ENCODE measurements at regions not wholly inside any gene's neighbourhood (a gene's known extent, or its start where the extent isn't known, plus 50 kb on each side); places are given as distances from the start of the nearest gene placed in this dataset.

DNA sequence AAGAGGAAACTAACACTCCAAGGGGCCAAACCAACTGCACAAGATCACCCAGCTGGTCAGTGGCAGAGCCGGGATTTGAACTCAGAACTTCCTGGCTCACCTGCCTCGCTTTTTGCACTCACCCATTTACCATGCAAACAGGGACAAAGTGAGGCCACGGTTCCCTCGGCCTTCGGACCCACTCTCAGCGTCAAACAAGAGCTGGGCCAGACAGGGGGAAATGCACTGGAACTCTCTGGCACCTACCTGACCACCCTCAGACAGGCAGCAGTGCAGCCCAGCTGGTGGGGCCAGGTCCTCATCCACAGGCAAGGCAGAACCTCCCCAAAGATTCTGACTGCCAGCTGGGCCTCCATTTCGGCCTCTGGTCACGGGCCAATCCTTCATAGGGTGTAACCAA lies 93.7 kb upstream of the SRSF6 start:
- H3K4me3 ChIP-seq (ENCODE audit: low read length): no peak overlapping the region
- TF ChIP-seq, protein P1, sequence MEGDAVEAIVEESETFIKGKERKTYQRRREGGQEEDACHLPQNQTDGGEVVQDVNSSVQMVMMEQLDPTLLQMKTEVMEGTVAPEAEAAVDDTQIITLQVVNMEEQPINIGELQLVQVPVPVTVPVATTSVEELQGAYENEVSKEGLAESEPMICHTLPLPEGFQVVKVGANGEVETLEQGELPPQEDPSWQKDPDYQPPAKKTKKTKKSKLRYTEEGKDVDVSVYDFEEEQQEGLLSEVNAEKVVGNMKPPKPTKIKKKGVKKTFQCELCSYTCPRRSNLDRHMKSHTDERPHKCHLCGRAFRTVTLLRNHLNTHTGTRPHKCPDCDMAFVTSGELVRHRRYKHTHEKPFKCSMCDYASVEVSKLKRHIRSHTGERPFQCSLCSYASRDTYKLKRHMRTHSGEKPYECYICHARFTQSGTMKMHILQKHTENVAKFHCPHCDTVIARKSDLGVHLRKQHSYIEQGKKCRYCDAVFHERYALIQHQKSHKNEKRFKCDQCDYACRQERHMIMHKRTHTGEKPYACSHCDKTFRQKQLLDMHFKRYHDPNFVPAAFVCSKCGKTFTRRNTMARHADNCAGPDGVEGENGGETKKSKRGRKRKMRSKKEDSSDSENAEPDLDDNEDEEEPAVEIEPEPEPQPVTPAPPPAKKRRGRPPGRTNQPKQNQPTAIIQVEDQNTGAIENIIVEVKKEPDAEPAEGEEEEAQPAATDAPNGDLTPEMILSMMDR (conservative IDR thresholded peaks at IDR 0.05; ENCODE audit: low read length): no peak
- no peak for DNase-seq (ENCODE audit: low read depth)

DNA sequence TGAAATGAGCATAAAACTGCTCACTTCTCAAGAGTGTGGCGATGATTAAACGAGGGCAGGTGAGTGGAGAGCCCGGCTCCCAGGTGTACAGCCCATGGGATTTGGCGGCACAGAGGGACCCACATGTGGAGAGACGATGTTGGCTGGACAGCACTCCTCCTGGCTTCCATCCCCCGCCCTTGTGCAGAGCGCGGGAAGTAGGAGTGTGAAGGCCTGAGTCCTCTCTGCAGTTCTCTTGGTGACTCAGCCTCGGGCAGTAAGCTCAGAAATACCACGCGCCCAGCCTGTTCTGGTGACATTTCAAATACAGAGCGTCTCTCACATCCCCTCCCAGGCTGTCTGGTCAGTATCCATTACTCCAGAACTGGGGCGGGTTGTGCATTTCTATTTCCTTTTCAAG lies 94.2 kb upstream of the SRSF6 start:
- no peak overlapping the region for H3K4me3 ChIP-seq (ENCODE audit: low read length)
- TF ChIP-seq, protein P1 (conservative IDR thresholded peaks at IDR 0.05; ENCODE audit: low read length): no peak
- no peak for DNase-seq (ENCODE audit: low read depth)

DNA sequence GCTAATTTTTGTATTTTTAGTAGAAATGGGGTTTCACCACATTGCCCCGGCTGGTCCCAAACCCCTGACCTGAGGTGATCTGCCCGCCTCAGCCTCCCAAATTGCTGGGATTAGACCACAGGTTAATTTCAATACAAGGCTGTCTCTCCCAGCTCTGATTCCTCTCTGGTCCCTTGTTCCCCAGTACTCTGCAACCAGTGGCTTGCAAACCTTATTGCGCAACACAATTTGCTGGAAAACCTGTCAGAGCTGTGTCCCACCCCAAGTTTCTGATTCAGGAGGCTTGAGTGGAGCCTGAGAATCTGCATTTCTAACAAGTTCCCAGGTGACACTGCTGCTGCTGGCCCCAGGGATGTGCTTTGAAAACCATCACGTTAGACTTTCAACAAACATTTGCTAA lies 96.2 kb upstream of the SRSF6 start:
- no peak overlapping the region for H3K4me3 ChIP-seq (ENCODE audit: low read length)
- no peak for DNase-seq (ENCODE audit: low read depth)
- TF ChIP-seq, protein P1 (conservative IDR thresholded peaks at IDR 0.05; ENCODE audit: low read length): no peak

DNA sequence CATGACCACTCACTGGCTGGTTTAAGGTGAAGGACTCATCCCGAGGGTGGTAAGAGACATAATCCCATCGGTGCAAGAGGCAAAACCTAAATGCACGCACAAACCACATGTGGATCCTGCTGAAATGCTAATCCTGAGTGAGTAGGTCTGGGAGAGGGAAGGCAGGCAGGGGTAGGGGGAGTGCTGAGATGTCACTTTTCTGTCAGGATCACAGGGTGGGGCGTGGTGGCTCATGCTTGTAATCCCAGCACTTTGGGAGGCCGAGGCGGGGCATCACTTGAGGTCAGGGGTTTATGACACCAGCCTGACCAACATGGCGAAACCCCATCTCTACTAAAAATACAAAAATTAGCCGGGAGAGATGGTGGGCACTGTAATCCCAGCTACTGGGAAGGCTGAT lies 97.7 kb upstream of the SRSF6 start:
- no peak overlapping the region for H3K4me3 ChIP-seq (ENCODE audit: low read length)
- DNase-seq (ENCODE audit: low read depth): no peak
- TF ChIP-seq, protein P1 (conservative IDR thresholded peaks at IDR 0.05; ENCODE audit: low read length): no peak

DNA sequence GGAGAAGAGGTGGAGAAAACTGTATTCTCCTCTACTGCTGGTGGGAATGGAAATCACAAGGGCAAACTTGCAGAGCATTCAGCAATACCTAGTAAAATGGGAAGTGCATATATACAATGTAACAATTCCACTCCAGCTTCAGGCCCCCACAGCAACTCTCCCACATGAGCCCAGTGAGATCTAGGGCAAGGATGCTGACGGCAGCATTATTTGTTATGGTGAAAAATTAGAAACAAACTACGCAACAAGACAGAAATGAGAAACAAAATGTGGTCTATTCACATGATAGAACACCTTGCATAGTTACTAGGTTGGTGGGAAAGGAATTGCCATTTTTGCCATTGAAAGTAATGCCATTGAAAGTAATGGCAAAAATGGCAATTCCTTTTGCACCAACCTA lies 98.9 kb upstream of the SRSF6 start:
- H3K4me3 ChIP-seq (ENCODE audit: low read length): no peak overlapping the region
- DNase-seq (ENCODE audit: low read depth): no peak
- TF ChIP-seq, protein P1 (conservative IDR thresholded peaks at IDR 0.05; ENCODE audit: low read length): no peak

DNA sequence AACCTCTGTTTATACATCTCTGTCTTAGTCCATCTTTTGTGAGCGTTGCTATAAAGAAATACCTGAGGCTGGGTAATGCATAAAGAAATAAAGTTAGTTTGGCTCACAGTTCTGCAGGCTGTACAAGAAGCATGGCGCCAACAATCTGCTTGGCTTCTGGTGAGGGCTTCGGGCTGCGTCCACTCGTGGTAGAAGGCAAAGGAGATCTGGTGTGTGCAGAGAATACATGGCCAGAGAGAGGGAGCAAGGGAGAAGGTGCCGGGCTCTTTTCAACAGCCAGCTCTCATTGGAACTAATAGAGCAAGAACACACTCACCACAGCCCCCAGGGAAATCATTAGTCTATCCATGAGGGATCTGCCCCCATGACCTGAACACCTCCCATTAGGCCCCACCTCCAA lies 100.3 kb upstream of the SRSF6 start:
- no peak for DNase-seq (ENCODE audit: low read depth)
- TF ChIP-seq, protein P1 (conservative IDR thresholded peaks at IDR 0.05; ENCODE audit: low read length): no peak
- no peak overlapping the region for H3K4me3 ChIP-seq (ENCODE audit: low read length)

DNA sequence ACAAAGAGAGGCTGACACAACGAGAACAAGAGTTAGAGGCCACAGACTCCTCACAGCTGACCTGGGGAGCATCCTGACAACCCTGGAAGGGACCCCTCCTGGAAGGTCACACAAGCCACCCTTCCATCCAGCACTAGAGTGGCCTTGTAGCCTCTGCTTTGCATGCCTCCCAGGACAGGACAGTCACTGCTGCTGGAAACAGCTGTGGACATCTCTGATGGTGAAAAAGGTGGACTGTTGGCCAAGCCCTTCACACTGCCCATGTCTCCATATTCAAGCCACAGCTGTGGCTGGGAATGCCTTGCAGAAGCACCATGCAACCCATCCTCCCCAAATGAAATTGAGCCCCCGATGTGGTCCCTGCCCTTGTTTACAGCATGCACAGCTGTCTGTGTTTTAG lies 102.1 kb upstream of the SRSF6 start:
- DNase-seq (ENCODE audit: low read depth): no peak
- no peak overlapping the region for H3K4me3 ChIP-seq (ENCODE audit: low read length)
- TF ChIP-seq, protein P1 (conservative IDR thresholded peaks at IDR 0.05; ENCODE audit: low read length): no peak
